Left hindlimb (tissue), 1 donor: ENCODE measurements at regions not wholly inside any gene's neighbourhood (a gene's known extent, or its start where the extent isn't known, plus 50 kb on each side); places are given as distances from the start of the nearest gene placed in this dataset.
A peak's percentile ranks its signal among the peaks of the same experiment; 100 is the strongest.
"Not testable (repeated sequence)": the region's sequence is repeated elsewhere in the genome, so short reads cannot be mapped to it uniquely, and the experiment has no call there.

Experiments used
- DNase-seq: peaks from one replicate; pipeline ENCODE4 v3.0.0-alpha.2; 2018

GRCh38 chr17:51347851-51348584 is 87.7 kb downstream of the UTP18 start:
- DNase-seq, result no peak

- DNase-seq, result no peak
Measured at GRCh38 chr17:51351080-51351479, 90.7 kb downstream of the UTP18 start.

- DNase-seq, result peak; percentile 88
Measured at GRCh38 chr17:51351890-51352289, 91.5 kb downstream of the UTP18 start.

- no peak for DNase-seq
Measured at GRCh38 chr17:51352798-51353197, 92.5 kb downstream of the UTP18 start.

GRCh38 chr17:51353296-51353695 is 93.0 kb downstream of the UTP18 start:
- no peak for DNase-seq

GRCh38 chr17:51354936-51355335 is 94.6 kb downstream of the UTP18 start:
- DNase-seq, result no peak

GRCh38 chr17:51355441-51356410 is 95.4 kb downstream of the UTP18 start:
- peak; percentile 63 for DNase-seq

GRCh38 chr17:51359055-51359454 is 98.7 kb downstream of the UTP18 start:
- DNase-seq, result no peak

GRCh38 chr17:51362811-51363585 is 102.7 kb downstream of the UTP18 start:
- no peak for DNase-seq

GRCh38 chr17:51365090-51365489 is 104.7 kb downstream of the UTP18 start:
- no peak for DNase-seq

GRCh38 chr17:51366866-51367265 is 106.5 kb downstream of the UTP18 start:
- DNase-seq, result no peak

- DNase-seq, result not testable (repeated sequence)
Measured at GRCh38 chr17:51367836-51368235, 107.5 kb downstream of the UTP18 start.

- DNase-seq, result peak; percentile 64
Measured at GRCh38 chr17:51371732-51372151, 111.4 kb downstream of the UTP18 start.

GRCh38 chr17:51372345-51373004 is 112.1 kb downstream of the UTP18 start:
- no peak for DNase-seq

- no peak for DNase-seq
Measured at GRCh38 chr17:51373489-51374152, 113.3 kb downstream of the UTP18 start.

- no peak for DNase-seq
Measured at GRCh38 chr17:51374209-51374608, 113.9 kb downstream of the UTP18 start.

GRCh38 chr17:51375771-51376170 is 115.4 kb downstream of the UTP18 start:
- DNase-seq, result no peak

- DNase-seq, result no peak
Measured at GRCh38 chr17:51376739-51377138, 116.4 kb downstream of the UTP18 start.

GRCh38 chr17:51381262-51381661 is 120.9 kb downstream of the UTP18 start:
- no peak for DNase-seq

GRCh38 chr17:51385208-51385607 is 124.9 kb downstream of the UTP18 start:
- no peak for DNase-seq

- DNase-seq, result no peak
Measured at GRCh38 chr17:51387582-51387981, 127.2 kb downstream of the UTP18 start.

GRCh38 chr17:51387986-51388385 is 127.6 kb downstream of the UTP18 start:
- no peak for DNase-seq
